IMR-90 (cell line): ENCODE measurements at regions not wholly inside any gene's neighbourhood (a gene's known extent, or its start where the extent isn't known, plus 50 kb on each side); places are given as distances from the start of the nearest gene placed in this dataset.

Experiments used
- ATAC-seq: fragments of 200-7000 bp; cut with Tn5 transposase; 2 replicates; pipeline ENCODE4 v1.9.1; 2020; ENCODE audit warnings: low read depth, mild to moderate bottlenecking, moderate library complexity
- BruUV-seq: library from RNA; stranded (reverse); fragments of 400-500 nt; replicated peaks from 2 replicates; lab custom pipeline; 2021; lab: Mats Ljungman, UMichigan
- CTCF ChIA-PET: fragments of 300-600 bp; formaldehyde crosslinking; extraction: SDS; loops from one replicate; lab custom pipeline; 2021; ENCODE audit warnings: antibody characterized with exemption; lab: Yijun Ruan, JAX
- POLR2A ChIA-PET: fragments of 300-600 bp; sonication (Branson Sonifier 250); formaldehyde crosslinking; loops from one replicate; lab custom pipeline; 2022; ENCODE audit warnings: antibody characterized with exemption; ENCODE audit not compliant: unreplicated experiment; lab: Charles Lee
- DNase-seq: peaks from one replicate; pipeline ENCODE4 v3.0.0; 2013
- H2AFZ ChIP-seq: replicated peaks from 2 replicates; pipeline ENCODE3; 2013; ENCODE audit warnings: low read length, mild to moderate bottlenecking; ENCODE audit not compliant: poor library complexity
- H2AK5ac ChIP-seq: 2 replicates; pipeline ENCODE4 v1.6.1; 2013; ENCODE audit warnings: low read depth, low read length, inconsistent platforms
- H2AK9ac ChIP-seq: replicated peaks from 2 replicates; pipeline ENCODE3; 2013; ENCODE audit warnings: mild to moderate bottlenecking, low read depth, low read length, moderate library complexity; ENCODE audit not compliant: poor library complexity
- H2BK120ac ChIP-seq: 2 replicates; pipeline ENCODE4 v1.6.1; 2013; ENCODE audit warnings: low read depth, low read length, inconsistent platforms
- H2BK15ac ChIP-seq: 3 replicates; pipeline ENCODE4 v1.6.1; 2013; ENCODE audit warnings: low read depth, low read length, inconsistent platforms
- H2BK20ac ChIP-seq: 2 replicates; pipeline ENCODE4 v1.6.1; 2013; ENCODE audit warnings: low read depth, mild to moderate bottlenecking, inconsistent platforms, low read length, moderate library complexity
- H2BK5ac ChIP-seq: 2 replicates; pipeline ENCODE4 v1.6.1; 2013; ENCODE audit warnings: mild to moderate bottlenecking, low read depth, low read length, inconsistent platforms; ENCODE audit not compliant: poor library complexity, severe bottlenecking
- H3K14ac ChIP-seq: replicated peaks from 2 replicates; pipeline ENCODE4 v1.6.1; 2013; ENCODE audit warnings: low read depth, low read length, inconsistent platforms
- H3K18ac ChIP-seq: 2 replicates; pipeline ENCODE4 v1.6.1; 2013; ENCODE audit warnings: low read depth, low read length, control low read depth
- H3K23ac ChIP-seq: 2 replicates; pipeline ENCODE4 v1.6.1; 2013; ENCODE audit warnings: low read depth, low read length, inconsistent platforms
- H3K27ac ChIP-seq: 2 replicates; pipeline ENCODE4 v1.5.1; 2013; ENCODE audit warnings: mild to moderate bottlenecking, control low read depth, low read length; ENCODE audit not compliant: insufficient read depth
- H3K27me3 ChIP-seq: 2 replicates; pipeline ENCODE4 v1.6.1; 2013; ENCODE audit warnings: low read length; ENCODE audit not compliant: control insufficient read depth, insufficient read depth
- H3K36me3 ChIP-seq: 2 replicates; pipeline ENCODE4 v1.6.1; 2013; ENCODE audit warnings: low read length, mixed read lengths; ENCODE audit not compliant: control insufficient read depth, insufficient read depth
- H3K4ac ChIP-seq: 2 replicates; pipeline ENCODE4 v1.6.1; 2013; ENCODE audit warnings: low read depth, low read length, inconsistent platforms
- H3K4me1 ChIP-seq: 2 replicates; pipeline ENCODE4 v1.6.1; 2013; ENCODE audit warnings: low read length, mixed read lengths; ENCODE audit not compliant: control insufficient read depth, insufficient read depth
- H3K4me2 ChIP-seq: 2 replicates; pipeline ENCODE4 v1.6.1; 2013; ENCODE audit warnings: low read depth, mild to moderate bottlenecking, control low read depth, low read length, moderate library complexity
- H3K4me3 ChIP-seq: 2 replicates; pipeline ENCODE4 v1.5.1; 2013; ENCODE audit warnings: low read depth, mild to moderate bottlenecking, control low read depth, low read length, moderate library complexity; ENCODE audit not compliant: insufficient read depth
- H3K56ac ChIP-seq: 2 replicates; pipeline ENCODE4 v1.6.1; 2013; ENCODE audit warnings: low read length, inconsistent platforms; ENCODE audit not compliant: insufficient read depth; ENCODE audit errors: extremely low read depth
- H3K79me1 ChIP-seq, 2 experiments: 2 replicates each; pipeline ENCODE4 v1.6.1; 2013; ENCODE audit warnings: low read length in 2 of 2, inconsistent platforms in 1 of 2, low read depth in 1 of 2
- H3K9ac ChIP-seq: 2 replicates; pipeline ENCODE4 v1.6.1; 2013; ENCODE audit warnings: low read depth, low read length, control low read depth
- H3K9me1 ChIP-seq: 2 replicates; pipeline ENCODE4 v1.6.1; 2013; ENCODE audit warnings: low read length, inconsistent platforms; ENCODE audit not compliant: insufficient read depth
- H3K9me3 ChIP-seq: 2 replicates; pipeline ENCODE4 v1.6.1; 2013; ENCODE audit warnings: low read length; ENCODE audit not compliant: control insufficient read depth, insufficient read depth
- H4K20me1 ChIP-seq: 2 replicates; pipeline ENCODE4 v1.6.1; 2013; ENCODE audit warnings: low read length, inconsistent platforms; ENCODE audit not compliant: insufficient read depth
- H4K5ac ChIP-seq: 2 replicates; pipeline ENCODE4 v1.6.1; 2013; ENCODE audit warnings: mild to moderate bottlenecking, low read depth, low read length, control low read depth
- H4K8ac ChIP-seq, 2 experiments: 2 replicates each; pipeline ENCODE4 v1.6.1; 2013; ENCODE audit warnings: low read depth in 2 of 2, low read length in 2 of 2, control low read depth in 1 of 2, inconsistent platforms in 1 of 2
- H4K91ac ChIP-seq: 2 replicates; pipeline ENCODE4 v1.6.1; 2013; ENCODE audit warnings: low read depth, low read length, inconsistent platforms; ENCODE audit not compliant: insufficient read depth
- RAD21 ChIP-seq: IDR thresholded peaks from 2 replicates; pipeline ENCODE4 v1.6.1; 2012; ENCODE audit warnings: low read length, improper control_type of control experiment
- RFX5 ChIP-seq: IDR thresholded peaks from 2 replicates; pipeline ENCODE4 v1.8.0; 2012; ENCODE audit warnings: low read depth, mild to moderate bottlenecking, low read length, moderate library complexity
- USF2 ChIP-seq: fragments of 150-350 bp; IDR thresholded peaks from 2 replicates; pipeline ENCODE4 v1.6.1; 2017; ENCODE audit warnings: mild to moderate bottlenecking, antibody characterized with exemption, low read length, low read depth
- WGBS, 2 experiments: methylation state at CpG; one replicate each; pipeline versions ENCODE4 v1.1.5 to v1.1.7; 2013; ENCODE audit warnings: missing lambda C conversion rate in 2 of 2; ENCODE audit not compliant: insufficient read length in 1 of 2; ENCODE audit errors: extremely low coverage in 2 of 2; 5-methylcytosine and 5-hydroxymethylcytosine counted together
- dilution Hi-C: fragments of 300-500 bp; cut with HindIII; formaldehyde crosslinking; loops from one replicate; pipeline ENCODE4 v1.14.3; 2018; ENCODE audit warnings: low sequenced_read_pairs; ENCODE audit not compliant: unreplicated experiment
- in situ Hi-C: fragments of 300-500 bp; cut with MboI; formaldehyde crosslinking; loops from 3 replicates; pipeline ENCODE4 v1.14.3; 2019; ENCODE audit warnings: low sequenced_read_pairs, inconsistent platforms, mixed read lengths
- intact Hi-C: fragments of 100-400 bp; cut with micrococcal nuclease; formaldehyde crosslinking; loops from 2 replicates; pipeline ENCODE4 v1.10.0; 2022

DNA sequence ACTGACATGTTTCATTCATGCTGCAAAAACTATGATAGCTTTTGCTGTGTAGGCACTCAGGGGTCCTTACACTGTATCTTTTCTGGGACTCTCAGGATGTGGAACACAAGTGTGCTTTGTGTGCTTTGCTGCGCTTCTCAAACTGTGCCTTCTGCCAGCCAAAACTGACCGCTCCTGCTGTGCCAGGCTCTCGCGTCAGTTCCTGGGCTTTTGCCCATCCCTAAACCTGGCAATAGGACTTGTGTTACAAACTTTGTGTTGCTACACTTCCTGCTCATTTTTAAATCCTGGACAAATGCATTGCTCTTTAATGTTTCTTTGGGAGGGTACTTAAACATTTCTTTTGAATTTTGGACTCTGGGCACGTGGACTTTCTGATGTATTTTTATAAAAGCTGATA is 60.3 kb downstream of the DIPK2A start:
- no peak overlapping the region for H3K4me2 ChIP-seq
- H4K8ac ChIP-seq: no peak overlapping the region
- no peak overlapping the region for H3K23ac ChIP-seq
- no peaks in the 10 kb centered on the region for H3K27me3 ChIP-seq
- no peak overlapping the region for H2BK20ac ChIP-seq
- H2AFZ ChIP-seq: no peak overlapping the region
- no peak overlapping the region for H2AK5ac ChIP-seq
- no peak overlapping the region for H3K14ac ChIP-seq
- no peak overlapping the region for H2BK15ac ChIP-seq
- no peaks in the 10 kb centered on the region for H4K20me1 ChIP-seq
- ATAC-seq: no peak
- H3K79me1 ChIP-seq: no peaks in the 10 kb centered on the region
- H2BK5ac ChIP-seq: no peak overlapping the region
- TF ChIP-seq RAD21: no peak
- TF ChIP-seq USF2: no peak
- no peak for TF ChIP-seq RFX5
- H3K9ac ChIP-seq: no peak overlapping the region
- H3K36me3 ChIP-seq: no peaks in the 10 kb centered on the region
- 93% methylated on average over 3 of the region's 5 CpGs; no CpG with 5 or more reads in 1 of the 2 experiments for WGBS, 2 experiments
- no peak for DNase-seq
- no peak overlapping the region for H4K5ac ChIP-seq
- H3K18ac ChIP-seq: no peak overlapping the region
- ChIA-PET POLR2A (no interaction called here), CTCF (no interaction called here)
- dilution Hi-C loops (no loop called here), in situ Hi-C loops (no loop called here), intact Hi-C loops (no loop called here)
- no peak overlapping the region for H3K27ac ChIP-seq
- no peak overlapping the region for H3K4me3 ChIP-seq
- peaks cover 4% of the 10 kb centered on the region; the same call in 1 of the 2 replicates for H3K4me1 ChIP-seq
- no peak overlapping the region for H2BK120ac ChIP-seq
- no peaks in the 10 kb centered on the region for H3K9me3 ChIP-seq
- no peak overlapping the region for H4K91ac ChIP-seq
- no peaks in the 10 kb centered on the region for H3K9me1 ChIP-seq
- no peak overlapping the region for H3K56ac ChIP-seq
- H2AK9ac ChIP-seq: no peak overlapping the region
- no peak overlapping the region for H3K4ac ChIP-seq
- no TSS peak for BruUV-seq
